SU-DHL-6 (cell line): ENCODE measurements at regions not wholly inside any gene's neighbourhood (a gene's known extent, or its start where the extent isn't known, plus 50 kb on each side); places are given as distances from the start of the nearest gene placed in this dataset.

Experiments
- H2AFZ ChIP-seq: fragments of 200-600 bp; sonication (generic); 2 replicates; pipeline ENCODE4 v1.6.1; 2014; ENCODE audit warnings: low read depth, mild to moderate bottlenecking, moderate library complexity, mixed read lengths, antibody characterized with exemption, low read length; ENCODE audit not compliant: severe bottlenecking
- H3F3A ChIP-seq: fragments of 200-600 bp; shearing (Covaris generic); 2 replicates; pipeline ENCODE4 v1.6.0; 2016; ENCODE audit warnings: antibody characterized with exemption, mild to moderate bottlenecking; ENCODE audit not compliant: insufficient read depth
- H3K27ac ChIP-seq: fragments of 200-600 bp; sonication (generic); 2 replicates; pipeline ENCODE4 v1.5.1; 2016; ENCODE audit warnings: low read depth, mild to moderate bottlenecking, low read length, moderate library complexity, mixed read lengths
- H3K27me3 ChIP-seq: fragments of 200-600 bp; sonication (generic), shearing (Covaris generic); 2 replicates; pipeline ENCODE4 v1.6.0; 2014; ENCODE audit warnings: mild to moderate bottlenecking, low read length
- H3K36me3 ChIP-seq: fragments of 200-600 bp; sonication (generic); 2 replicates; pipeline ENCODE4 v1.6.1; 2014; ENCODE audit warnings: mild to moderate bottlenecking, low read length, mixed read lengths
- H3K4me2 ChIP-seq: fragments of 300-600, 200-600 bp; shearing (Covaris generic), sonication (generic); 2 replicates; pipeline ENCODE4 v1.6.0; 2014; ENCODE audit warnings: low read length, low read depth, mild to moderate bottlenecking; ENCODE audit not compliant: poor library complexity, severe bottlenecking
- H3K4me3 ChIP-seq: fragments of 200-600 bp; sonication (generic); 2 replicates; pipeline ENCODE4 v1.5.1; 2014; ENCODE audit warnings: antibody characterized with exemption, low read length, mild to moderate bottlenecking, mixed read lengths; ENCODE audit not compliant: insufficient read depth, poor library complexity, severe bottlenecking
- H3K79me2 ChIP-seq: fragments of 200-600 bp; sonication (generic); 2 replicates; pipeline ENCODE4 v1.6.1; 2014; ENCODE audit warnings: mild to moderate bottlenecking, low read length, moderate library complexity; ENCODE audit not compliant: insufficient read depth
- H3K9ac ChIP-seq: fragments of 200-600 bp; sonication (generic); 2 replicates; pipeline ENCODE4 v1.7.0; 2014; ENCODE audit warnings: mild to moderate bottlenecking, low read length
- H3K9me2 ChIP-seq: fragments of 200-600 bp; sonication (generic); replicated peaks from 2 replicates; pipeline ENCODE4 v1.6.1; 2014; ENCODE audit warnings: low read length; ENCODE audit not compliant: insufficient read depth
- H3K9me3 ChIP-seq: fragments of 200-600 bp; sonication (generic); 2 replicates; pipeline ENCODE4 v1.6.1; 2014; ENCODE audit warnings: low read length, mixed read lengths; ENCODE audit not compliant: insufficient read depth
- H4K20me1 ChIP-seq: fragments of 200-600 bp; sonication (generic); 2 replicates; pipeline ENCODE4 v1.6.1; 2014; ENCODE audit warnings: low read depth, mild to moderate bottlenecking, antibody characterized with exemption, low read length, moderate library complexity, mixed read lengths
- CTCF ChIP-seq: fragments of 200-600 bp; sonication (generic); IDR thresholded peaks from one replicate; pipeline ENCODE4 v1.5.1; 2017; ENCODE audit warnings: antibody characterized with exemption, mild to moderate bottlenecking, low read length, moderate library complexity; ENCODE audit not compliant: insufficient read depth, poor library complexity, severe bottlenecking
- EZH2phosphoT487 ChIP-seq: fragments of 200-600 bp; sonication (generic), shearing (Covaris generic); conservative IDR thresholded peaks from 2 replicates; pipeline ENCODE4 v1.6.1; 2018; ENCODE audit warnings: mild to moderate bottlenecking, antibody characterized with exemption, low read length, moderate library complexity, mixed read lengths

GRCh38 chr7:81094952-81095351, 176.1 kb upstream of the SEMA3C start:
- H2AFZ ChIP-seq: no peak overlapping the region

GRCh38 chr7:81081616-81082015, 162.8 kb upstream of the SEMA3C start:
- Histone ChIP-seq H2AFZ (no peak overlapping the region), H3K79me2 (no peaks in the 10 kb centered on the region), H3K4me2 (no peak overlapping the region), H3K27ac (no peak overlapping the region), H3K4me3 (no peak overlapping the region), H4K20me1 (no peaks in the 10 kb centered on the region), H3F3A (no peaks in the 10 kb centered on the region), H3K9ac (no peak overlapping the region), H3K9me3 (no peaks in the 10 kb centered on the region), H3K27me3 (no peaks in the 10 kb centered on the region), H3K36me3 (no peaks in the 10 kb centered on the region), H3K9me2 (no peaks in the 10 kb centered on the region)
- no peak for TF ChIP-seq CTCF
- no peak for TF ChIP-seq EZH2phosphoT487

More at GRCh38 chr7:81094952-81095351, 176.1 kb upstream of the SEMA3C start:
- H3K9me2 ChIP-seq: no peaks in the 10 kb centered on the region
- H3K79me2 ChIP-seq: no peaks in the 10 kb centered on the region
- H3K9ac ChIP-seq: no peak overlapping the region
- H4K20me1 ChIP-seq: no peaks in the 10 kb centered on the region
- no peak overlapping the region for H3K4me3 ChIP-seq
- no peak overlapping the region for H3K4me2 ChIP-seq
- H3K27ac ChIP-seq: no peak overlapping the region
- no peaks in the 10 kb centered on the region for H3K36me3 ChIP-seq
- H3K9me3 ChIP-seq: no peaks in the 10 kb centered on the region
- H3K27me3 ChIP-seq: no peaks in the 10 kb centered on the region
- no peaks in the 10 kb centered on the region for H3F3A ChIP-seq
- TF ChIP-seq CTCF: no peak
- no peak for TF ChIP-seq EZH2phosphoT487

GRCh38 chr7:81080553-81080952, 161.7 kb upstream of the SEMA3C start:
- H4K20me1 ChIP-seq: no peaks in the 10 kb centered on the region
- no peak overlapping the region for H3K27ac ChIP-seq
- no peak for TF ChIP-seq CTCF

DNA sequence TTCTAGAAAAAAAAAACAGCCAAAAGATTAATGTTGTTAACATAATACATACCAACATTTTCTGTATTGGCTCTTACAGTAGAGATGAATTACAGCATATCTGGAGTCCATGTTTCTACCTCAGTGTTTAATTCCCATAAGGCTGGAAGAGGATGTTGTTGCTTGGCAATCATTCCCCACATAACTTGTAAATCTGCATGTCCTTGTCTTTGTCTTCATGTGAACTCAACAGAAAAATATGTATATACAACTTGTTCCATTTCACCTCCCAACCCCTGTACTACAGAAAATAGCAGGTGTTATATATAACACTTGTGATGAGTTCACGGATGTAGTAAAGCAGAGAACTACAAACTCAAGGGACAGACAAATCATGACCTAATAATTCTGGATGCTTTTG, 160.9 kb upstream of the SEMA3C start:
- no peaks in the 10 kb centered on the region for H3K79me2 ChIP-seq
- no peak for TF ChIP-seq EZH2phosphoT487
- no peak for TF ChIP-seq CTCF
- no peaks in the 10 kb centered on the region for H3F3A ChIP-seq
- H3K9me2 ChIP-seq: no peaks in the 10 kb centered on the region
- no peak overlapping the region for H3K27ac ChIP-seq
- no peaks in the 10 kb centered on the region for H3K27me3 ChIP-seq
- H3K4me3 ChIP-seq: no peak overlapping the region
- H4K20me1 ChIP-seq: no peaks in the 10 kb centered on the region
- H3K9ac ChIP-seq: no peak overlapping the region
- no peak overlapping the region for H2AFZ ChIP-seq
- no peaks in the 10 kb centered on the region for H3K36me3 ChIP-seq
- H3K9me3 ChIP-seq: no peaks in the 10 kb centered on the region
- H3K4me2 ChIP-seq: no peak overlapping the region

More at GRCh38 chr7:81080553-81080952, 161.7 kb upstream of the SEMA3C start:
- Histone ChIP-seq H3K27me3 (no peaks in the 10 kb centered on the region), H3K9me2 (no peaks in the 10 kb centered on the region), H3K4me2 (no peak overlapping the region), H3K9ac (no peak overlapping the region), H2AFZ (no peak overlapping the region), H3K9me3 (no peaks in the 10 kb centered on the region), H3K79me2 (no peaks in the 10 kb centered on the region), H3K4me3 (no peak overlapping the region), H3K36me3 (no peaks in the 10 kb centered on the region), H3F3A (no peaks in the 10 kb centered on the region)
